Activated naive CD4-positive, alpha-beta T cell treated with anti-CD3 and anti-CD28 coated beads, Interleukin-2, amount 50 U/mL, for 24 hours (primary cell): ENCODE measurements at regions not wholly inside any gene's neighbourhood (a gene's known extent, or its start where the extent isn't known, plus 50 kb on each side); places are given as distances from the start of the nearest gene placed in this dataset.

Source experiments
- H3K27ac Mint-ChIP-seq: one replicate; pipeline ENCODE4 v1.8.0; 2021; ENCODE audit warnings: mild to moderate bottlenecking, mixed read lengths
- H3K27me3 Mint-ChIP-seq: one replicate; pipeline ENCODE4 v1.8.0; 2021; ENCODE audit warnings: mixed read lengths
- H3K36me3 Mint-ChIP-seq: one replicate; pipeline ENCODE4 v1.8.0; 2021; ENCODE audit warnings: mixed read lengths
- H3K4me1 Mint-ChIP-seq: one replicate; pipeline ENCODE4 v1.8.0; 2021; ENCODE audit warnings: mixed read lengths
- H3K4me3 Mint-ChIP-seq: one replicate; pipeline ENCODE4 v1.8.0; 2021; ENCODE audit warnings: mild to moderate bottlenecking, mixed read lengths
- H3K9me3 Mint-ChIP-seq: one replicate; pipeline ENCODE4 v1.8.0; 2021; ENCODE audit warnings: mixed read lengths

DNA sequence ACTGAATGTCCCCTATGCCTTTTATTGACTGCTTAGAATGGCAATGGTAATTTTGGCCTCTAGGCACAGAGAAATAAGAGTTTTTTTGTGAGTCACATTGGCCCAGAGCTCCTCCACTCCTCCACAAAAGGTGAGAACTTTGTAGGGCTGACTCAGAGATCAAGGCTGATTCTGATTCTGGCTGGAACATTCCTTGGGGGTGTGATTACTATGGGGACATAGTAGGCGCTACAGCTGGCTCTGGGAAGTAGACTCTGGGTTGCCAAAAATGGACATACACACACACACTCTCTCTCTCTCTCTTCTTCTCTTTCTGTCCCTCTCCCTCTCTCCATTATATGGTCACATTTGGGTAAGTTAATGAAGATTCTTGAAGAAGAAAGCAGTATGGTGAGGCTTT, 174.6 kb upstream of the DDHD1 start:
- H3K4me3 Mint-ChIP-seq = no peak overlapping the region
- no peaks in the 10 kb centered on the region for H3K27me3 Mint-ChIP-seq
- H3K36me3 Mint-ChIP-seq = no peaks in the 10 kb centered on the region
- no peak overlapping the region for H3K27ac Mint-ChIP-seq
- no peaks in the 10 kb centered on the region for H3K9me3 Mint-ChIP-seq
- H3K4me1 Mint-ChIP-seq = no peaks in the 10 kb centered on the region

DNA sequence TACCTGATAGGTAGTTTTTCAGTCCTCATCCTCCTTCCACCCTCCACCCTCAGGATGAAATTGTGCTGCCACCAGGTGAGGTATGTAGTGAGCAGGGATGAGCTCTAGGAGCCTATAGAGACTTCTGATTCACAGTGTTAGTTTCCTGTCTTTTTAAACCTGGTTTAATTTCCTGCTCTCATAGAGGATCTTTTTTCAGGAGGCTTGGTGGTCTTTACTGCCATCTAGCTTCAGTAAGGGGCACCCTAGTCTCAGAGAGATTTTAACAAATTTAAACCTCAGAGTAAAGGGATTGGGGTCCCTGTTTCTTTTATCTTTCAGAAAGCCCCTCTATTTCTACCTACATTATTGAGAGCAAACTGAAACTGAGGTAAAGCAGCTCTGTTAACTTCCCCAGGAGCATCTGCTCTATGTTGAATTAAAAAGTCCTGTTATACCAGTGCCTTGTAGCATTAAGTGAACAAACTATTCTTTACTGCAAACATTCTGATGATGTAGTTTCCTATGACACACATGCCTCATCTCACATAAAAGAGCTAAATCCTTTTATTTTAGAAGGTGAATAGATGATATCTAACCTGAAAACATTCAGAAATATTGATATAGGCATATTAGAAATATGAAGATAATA, 172.2 kb upstream of the DDHD1 start:
- Mint-ChIP-seq H3K4me1 (no peaks in the 10 kb centered on the region), H3K4me3 (no peak overlapping the region), H3K36me3 (no peaks in the 10 kb centered on the region), H3K9me3 (no peaks in the 10 kb centered on the region), H3K27ac (no peak overlapping the region), H3K27me3 (no peaks in the 10 kb centered on the region)

DNA sequence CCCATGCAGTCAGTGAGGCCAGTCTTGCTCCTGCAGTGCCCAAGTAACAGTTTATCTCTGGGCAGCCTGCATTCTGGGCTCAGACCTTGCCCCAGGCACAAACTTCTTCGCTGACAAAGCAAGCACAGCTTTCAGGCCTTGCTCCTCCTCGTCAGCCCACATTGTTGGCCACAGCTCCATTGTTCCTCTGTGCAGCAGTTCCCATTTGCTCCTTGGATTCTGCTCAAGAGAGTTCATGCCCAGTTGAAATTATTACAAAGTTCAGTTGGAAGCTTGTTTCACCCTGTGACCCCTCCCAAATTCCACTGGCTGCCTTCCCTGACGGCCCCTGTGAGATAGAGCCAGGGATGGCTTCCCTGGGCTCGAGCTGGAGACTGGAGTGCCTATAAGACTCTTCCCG, 163.4 kb upstream of the DDHD1 start:
- Mint-ChIP-seq H3K27ac (no peak overlapping the region), H3K4me1 (no peaks in the 10 kb centered on the region), H3K36me3 (peaks cover 19% of the 10 kb centered on the region), H3K27me3 (no peaks in the 10 kb centered on the region), H3K9me3 (peaks cover 5% of the 10 kb centered on the region), H3K4me3 (no peak overlapping the region)

DNA sequence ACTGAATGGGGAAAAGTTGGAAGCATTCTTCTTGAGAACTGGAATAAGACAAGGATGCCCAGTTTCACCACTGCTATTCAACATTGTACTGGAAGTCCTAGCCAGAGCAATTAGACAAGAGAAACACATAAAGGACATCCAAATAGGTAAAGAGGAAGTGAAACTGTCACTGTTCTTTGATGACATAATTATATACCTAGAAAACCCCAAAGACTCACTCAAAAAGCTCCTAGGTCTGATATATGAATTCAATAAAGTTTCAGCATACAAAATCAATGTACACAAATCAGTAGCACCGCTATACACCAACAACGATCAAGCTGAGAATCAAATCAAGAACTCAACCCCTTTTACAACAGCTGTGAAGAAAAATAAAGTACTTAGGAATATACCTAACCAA, 157.3 kb upstream of the DDHD1 start:
- Mint-ChIP-seq H3K27me3 (no peaks in the 10 kb centered on the region), H3K4me3 (no peak overlapping the region), H3K36me3 (peaks cover 11% of the 10 kb centered on the region), H3K4me1 (peaks cover 5% of the 10 kb centered on the region), H3K9me3 (peaks cover 5% of the 10 kb centered on the region), H3K27ac (no peak overlapping the region)

DNA sequence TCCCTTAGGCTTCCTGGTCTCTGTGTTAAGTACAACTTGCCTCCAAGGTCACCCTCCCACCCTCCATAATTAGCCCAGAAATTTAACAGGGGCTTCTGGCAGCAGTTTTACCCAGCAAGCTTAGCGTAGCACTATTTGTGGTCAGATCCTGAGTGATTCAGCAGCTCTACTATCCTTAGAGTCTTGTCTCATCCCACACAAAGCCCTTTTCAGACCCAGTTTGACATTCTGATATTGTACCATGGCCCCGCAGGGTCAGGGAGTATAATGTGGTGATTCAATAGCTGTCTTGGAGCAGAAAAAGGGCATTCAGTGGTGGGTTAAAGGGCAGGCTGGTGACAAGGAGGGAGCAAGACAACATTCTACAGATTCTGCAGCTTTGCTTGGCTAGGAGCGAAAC, 153.8 kb upstream of the DDHD1 start:
- H3K9me3 Mint-ChIP-seq = no peaks in the 10 kb centered on the region
- peaks cover 5% of the 10 kb centered on the region for H3K4me1 Mint-ChIP-seq
- no peak overlapping the region for H3K27ac Mint-ChIP-seq
- no peaks in the 10 kb centered on the region for H3K36me3 Mint-ChIP-seq
- no peak overlapping the region for H3K4me3 Mint-ChIP-seq
- H3K27me3 Mint-ChIP-seq = no peaks in the 10 kb centered on the region

DNA sequence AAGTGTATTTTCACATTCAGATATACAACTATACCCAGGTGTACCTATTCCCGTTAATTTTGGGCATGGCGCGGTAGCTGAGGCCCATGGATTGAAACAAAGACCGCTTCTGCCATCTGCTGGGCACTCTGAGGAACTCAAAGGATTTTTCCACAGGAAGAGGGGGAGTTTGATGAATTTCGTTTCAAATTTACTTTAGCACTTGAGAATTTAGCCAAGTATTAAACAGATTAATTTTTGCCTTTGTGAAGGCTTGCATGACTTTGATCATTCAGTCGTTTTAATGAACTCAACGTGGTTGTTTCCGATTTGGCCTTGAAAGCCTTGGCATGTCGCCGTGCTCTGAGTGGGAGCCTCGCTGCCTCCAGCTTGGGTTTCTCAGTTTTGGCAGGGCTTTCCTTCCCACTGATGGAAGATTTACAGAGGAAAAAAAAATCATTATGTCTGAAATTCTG, 153.2 kb upstream of the DDHD1 start:
- Mint-ChIP-seq H3K9me3 (no peaks in the 10 kb centered on the region), H3K27ac (no peak overlapping the region), H3K4me3 (peak overlapping the region; percentile 56), H3K4me1 (peaks cover 5% of the 10 kb centered on the region), H3K36me3 (no peaks in the 10 kb centered on the region), H3K27me3 (no peaks in the 10 kb centered on the region)

DNA sequence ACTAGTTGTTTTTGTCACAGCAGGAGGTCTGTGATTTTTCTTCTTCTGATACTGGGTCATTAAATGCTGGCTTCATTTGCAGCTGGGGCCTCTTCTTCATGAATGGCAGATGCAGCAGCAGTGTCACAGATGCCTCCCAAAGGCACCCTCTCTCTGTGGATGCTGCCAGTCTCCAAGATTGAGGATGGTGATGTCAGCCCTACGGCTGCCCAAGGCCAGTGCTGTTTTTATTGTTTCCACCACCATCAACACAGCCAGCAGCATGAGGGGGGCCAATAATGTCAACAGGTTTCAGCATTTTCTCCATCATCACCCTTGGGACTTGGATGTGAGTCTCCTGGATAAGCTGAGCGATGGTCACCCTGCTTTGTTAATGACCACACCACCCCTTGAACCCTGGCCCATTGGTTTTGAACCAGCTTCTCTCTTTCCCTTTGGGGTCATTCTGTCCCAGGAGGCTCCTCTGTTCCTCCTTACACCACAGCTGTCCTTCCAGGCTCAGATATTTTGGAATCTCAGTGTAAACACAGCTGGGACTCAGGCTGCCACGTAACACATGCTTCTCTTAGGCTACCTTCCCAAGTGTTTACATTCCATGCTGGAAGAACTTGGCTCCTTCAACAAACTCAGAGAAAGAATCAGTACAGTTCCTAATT, 151.7 kb upstream of the DDHD1 start:
- no peaks in the 10 kb centered on the region for H3K36me3 Mint-ChIP-seq
- H3K27ac Mint-ChIP-seq = no peak overlapping the region
- no peaks in the 10 kb centered on the region for H3K27me3 Mint-ChIP-seq
- peaks cover 5% of the 10 kb centered on the region for H3K4me1 Mint-ChIP-seq
- H3K4me3 Mint-ChIP-seq = no peak overlapping the region
- H3K9me3 Mint-ChIP-seq = no peaks in the 10 kb centered on the region

DNA sequence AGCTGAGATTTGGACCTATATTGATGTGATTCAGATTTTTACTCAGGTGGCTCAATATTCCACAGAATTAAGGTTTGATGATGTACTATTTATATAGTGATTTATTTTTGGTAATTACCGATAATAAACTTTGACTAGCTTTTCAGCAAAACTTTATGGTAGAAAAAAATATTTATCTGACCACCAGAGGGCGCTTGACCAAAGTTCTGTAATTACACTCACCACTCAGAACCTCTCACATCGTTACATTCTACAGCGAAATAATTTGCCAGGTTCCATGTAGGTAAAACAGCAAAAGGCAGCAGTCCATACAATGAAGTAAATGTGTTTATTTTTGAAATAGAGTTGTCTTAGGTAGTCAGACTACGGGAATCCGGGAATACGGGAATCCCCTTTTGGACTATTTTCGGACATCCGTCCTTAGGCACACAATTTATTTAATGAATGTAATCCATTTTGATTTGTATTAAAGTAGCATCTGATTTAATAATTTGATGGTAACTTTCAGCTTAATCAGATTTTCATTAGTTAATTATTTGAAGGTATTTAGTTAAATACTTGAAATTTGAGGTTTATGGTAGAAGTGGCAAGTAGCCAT, 143.0 kb upstream of the DDHD1 start:
- Mint-ChIP-seq H3K9me3 (no peaks in the 10 kb centered on the region), H3K4me3 (no peak overlapping the region), H3K36me3 (no peaks in the 10 kb centered on the region), H3K27ac (no peak overlapping the region), H3K27me3 (no peaks in the 10 kb centered on the region), H3K4me1 (no peaks in the 10 kb centered on the region)

DNA sequence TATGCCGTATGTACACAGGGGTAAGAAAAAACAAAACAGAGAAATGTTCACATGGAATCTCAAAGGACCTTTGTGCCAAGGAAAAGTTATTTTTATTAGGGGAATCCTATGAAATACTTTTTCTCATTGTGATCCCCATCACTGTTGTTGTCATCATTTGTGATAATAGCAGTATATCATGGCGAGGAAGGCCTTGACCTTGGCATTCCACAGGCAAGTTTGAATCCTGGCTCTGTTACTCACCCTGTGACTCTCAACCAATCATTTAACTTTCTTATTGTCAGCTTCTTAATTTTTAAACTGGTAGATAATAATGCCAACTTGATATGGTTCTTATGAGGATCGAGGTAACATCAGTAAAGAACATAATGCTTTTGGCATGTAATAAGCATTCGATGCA, 142.2 kb upstream of the DDHD1 start:
- no peaks in the 10 kb centered on the region for H3K4me1 Mint-ChIP-seq
- H3K9me3 Mint-ChIP-seq = no peaks in the 10 kb centered on the region
- H3K27me3 Mint-ChIP-seq = no peaks in the 10 kb centered on the region
- H3K27ac Mint-ChIP-seq = no peak overlapping the region
- H3K36me3 Mint-ChIP-seq = no peaks in the 10 kb centered on the region
- no peak overlapping the region for H3K4me3 Mint-ChIP-seq

DNA sequence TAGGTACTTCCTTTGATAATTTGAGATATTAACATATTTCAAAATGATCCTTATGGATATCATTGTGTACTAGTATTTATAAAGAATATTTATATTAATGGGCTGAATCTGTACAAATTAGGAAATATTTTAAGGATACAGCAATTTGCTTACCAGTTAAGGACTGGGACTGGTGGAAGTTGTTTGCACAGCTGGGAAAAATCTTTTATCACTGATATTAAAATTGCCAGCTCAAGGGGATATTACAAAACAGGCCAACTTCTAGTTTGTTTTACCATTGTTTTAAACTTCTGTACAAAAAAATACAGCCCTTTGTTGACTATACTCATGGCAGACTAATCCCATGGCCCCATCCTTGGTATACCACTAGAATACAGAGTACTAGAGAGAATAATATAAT, 133.2 kb upstream of the DDHD1 start:
- Mint-ChIP-seq H3K4me3 (no peak overlapping the region), H3K9me3 (no peaks in the 10 kb centered on the region)

DNA sequence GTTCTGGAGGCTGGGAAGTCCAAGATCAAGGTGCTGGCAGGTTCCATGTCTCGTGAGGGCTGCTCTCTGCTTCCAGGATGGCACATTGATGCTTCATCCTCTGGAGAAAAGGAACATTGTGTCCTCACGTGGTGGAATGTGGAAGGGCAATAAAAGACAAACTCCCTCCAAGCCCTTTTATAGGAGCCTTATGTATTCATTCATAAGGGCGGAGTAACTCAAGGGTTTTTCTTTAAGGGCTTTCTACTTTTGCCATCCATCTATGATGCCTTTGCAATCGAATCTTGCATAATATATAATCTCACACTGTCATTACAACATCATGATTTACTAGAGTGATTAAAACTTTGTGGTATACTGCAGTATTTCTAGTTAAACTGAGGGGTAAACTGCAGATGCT, 132.7 kb upstream of the DDHD1 start:
- Mint-ChIP-seq H3K36me3 (peaks cover under 1% of the 10 kb centered on the region), H3K27ac (no peak overlapping the region), H3K27me3 (no peaks in the 10 kb centered on the region), H3K9me3 (no peaks in the 10 kb centered on the region), H3K4me1 (no peaks in the 10 kb centered on the region), H3K4me3 (no peak overlapping the region)

More for the DNA sequence above, 133.2 kb upstream of the DDHD1 start:
- H3K27ac Mint-ChIP-seq = no peak overlapping the region
- H3K27me3 Mint-ChIP-seq = no peaks in the 10 kb centered on the region
- no peaks in the 10 kb centered on the region for H3K4me1 Mint-ChIP-seq
- H3K36me3 Mint-ChIP-seq = no peaks in the 10 kb centered on the region

DNA sequence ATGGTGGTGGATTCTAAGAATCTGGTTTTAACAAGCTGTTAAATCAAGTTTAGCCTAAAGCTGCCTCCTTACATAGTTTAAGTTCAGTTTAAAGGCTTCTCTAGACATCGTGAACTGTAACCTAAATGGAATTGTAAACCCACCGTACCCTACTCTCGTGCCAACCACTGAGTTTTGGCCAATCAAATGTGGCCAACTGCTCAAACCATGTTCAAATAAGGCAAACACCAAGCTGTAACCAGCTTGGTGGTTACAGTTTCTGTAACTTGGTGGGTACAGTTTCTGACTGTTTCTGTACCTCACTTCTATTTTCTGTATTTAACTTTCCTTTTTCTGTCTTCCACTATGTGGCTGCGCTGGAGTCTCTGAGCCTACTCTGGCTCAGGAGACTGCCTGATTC, 131.9 kb upstream of the DDHD1 start:
- H3K4me1 Mint-ChIP-seq = no peaks in the 10 kb centered on the region

DNA sequence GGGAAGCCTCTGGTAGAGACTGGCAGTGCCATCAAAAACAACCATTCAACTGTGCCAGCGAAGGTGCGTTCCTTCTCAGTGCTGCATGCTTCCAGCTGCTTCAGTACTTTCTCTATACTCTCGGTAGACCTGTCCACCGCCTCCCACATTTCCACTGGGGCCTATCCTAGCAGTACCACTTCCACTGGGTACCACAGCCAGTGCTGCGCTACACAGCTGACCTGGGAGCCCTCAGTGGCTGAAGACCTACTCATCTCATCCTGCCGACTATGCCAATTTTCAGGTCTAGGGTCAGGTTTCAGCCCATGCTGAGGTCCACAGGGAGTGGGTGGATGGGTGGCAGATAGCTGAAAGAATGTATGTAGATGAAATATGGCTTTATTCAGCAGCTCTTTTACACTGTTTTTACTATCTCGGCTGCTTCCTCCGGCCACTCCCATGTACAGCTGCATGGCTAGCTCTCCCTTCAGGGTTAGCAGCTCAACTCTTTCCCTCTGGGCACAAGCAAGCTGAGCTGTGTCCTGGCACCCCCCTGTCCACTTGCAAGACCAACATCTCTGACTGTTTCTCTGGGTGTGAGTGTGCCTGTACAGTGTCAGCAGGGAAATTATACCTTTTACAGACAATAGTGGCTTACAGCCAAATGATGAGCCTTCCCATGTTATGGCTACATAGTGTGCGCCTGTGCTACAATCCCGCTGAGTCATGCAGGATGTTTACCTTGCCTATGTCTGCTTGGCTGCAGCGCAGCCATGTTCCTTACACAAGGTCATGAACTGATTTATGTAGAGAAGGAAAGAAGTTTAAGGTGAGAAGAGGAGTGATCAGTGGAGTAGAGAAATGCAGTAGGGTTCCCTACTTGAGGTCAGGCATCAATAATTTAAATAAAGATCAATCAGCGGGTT, 125.7 kb upstream of the DDHD1 start:
- Mint-ChIP-seq H3K27ac (no peak overlapping the region), H3K4me3 (no peak overlapping the region), H3K27me3 (no peaks in the 10 kb centered on the region), H3K9me3 (no peaks in the 10 kb centered on the region), H3K36me3 (peaks cover 7% of the 10 kb centered on the region), H3K4me1 (no peaks in the 10 kb centered on the region)

More for the DNA sequence above, 131.9 kb upstream of the DDHD1 start:
- peaks cover 4% of the 10 kb centered on the region for H3K36me3 Mint-ChIP-seq
- H3K9me3 Mint-ChIP-seq = no peaks in the 10 kb centered on the region
- H3K27me3 Mint-ChIP-seq = no peaks in the 10 kb centered on the region
- no peak overlapping the region for H3K4me3 Mint-ChIP-seq
- no peak overlapping the region for H3K27ac Mint-ChIP-seq

DNA sequence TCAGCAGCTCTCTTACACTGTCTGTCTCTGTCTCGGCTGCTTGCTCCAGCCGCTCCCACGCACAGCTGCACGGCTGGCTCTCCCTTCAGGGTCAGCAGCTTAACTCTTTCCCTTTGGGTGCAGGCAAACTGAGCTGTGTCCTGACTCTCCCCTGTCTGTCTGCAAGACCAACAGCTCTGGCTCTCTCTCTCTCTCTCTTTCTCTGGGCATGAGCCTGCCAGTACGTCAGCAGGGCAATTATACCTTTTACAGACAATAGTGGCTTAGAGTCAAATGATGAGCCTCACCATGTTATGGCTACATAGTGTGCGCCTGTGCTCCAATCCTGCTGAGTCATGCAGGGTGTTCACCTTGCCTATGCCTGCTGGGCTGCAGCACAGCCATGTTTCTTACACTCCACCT, 120.5 kb upstream of the DDHD1 start:
- no peaks in the 10 kb centered on the region for H3K27me3 Mint-ChIP-seq
- no peaks in the 10 kb centered on the region for H3K9me3 Mint-ChIP-seq
- H3K4me3 Mint-ChIP-seq = no peak overlapping the region
- H3K36me3 Mint-ChIP-seq = no peaks in the 10 kb centered on the region
- no peak overlapping the region for H3K27ac Mint-ChIP-seq
- peaks cover 6% of the 10 kb centered on the region for H3K4me1 Mint-ChIP-seq

DNA sequence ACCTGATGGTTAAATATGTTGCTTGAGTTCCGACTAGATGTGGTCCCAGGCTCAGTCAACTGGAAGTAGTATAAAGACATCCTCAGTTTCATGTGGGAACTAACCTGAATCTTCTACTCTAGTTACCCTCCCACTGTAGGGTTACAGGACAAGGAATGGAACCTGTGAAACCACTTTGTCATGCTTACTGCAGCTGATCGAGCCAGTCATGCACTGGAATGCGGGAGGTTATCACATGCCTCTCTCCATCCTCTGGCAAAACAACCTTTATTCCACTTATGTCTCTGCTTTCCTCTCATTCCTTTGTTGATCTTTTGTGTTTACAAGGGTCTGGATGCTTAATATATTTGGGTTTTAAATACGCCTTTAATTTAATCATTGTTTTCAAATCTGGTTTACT, 111.9 kb upstream of the DDHD1 start:
- Mint-ChIP-seq H3K9me3 (peaks cover 20% of the 10 kb centered on the region), H3K4me3 (no peak overlapping the region)

DNA sequence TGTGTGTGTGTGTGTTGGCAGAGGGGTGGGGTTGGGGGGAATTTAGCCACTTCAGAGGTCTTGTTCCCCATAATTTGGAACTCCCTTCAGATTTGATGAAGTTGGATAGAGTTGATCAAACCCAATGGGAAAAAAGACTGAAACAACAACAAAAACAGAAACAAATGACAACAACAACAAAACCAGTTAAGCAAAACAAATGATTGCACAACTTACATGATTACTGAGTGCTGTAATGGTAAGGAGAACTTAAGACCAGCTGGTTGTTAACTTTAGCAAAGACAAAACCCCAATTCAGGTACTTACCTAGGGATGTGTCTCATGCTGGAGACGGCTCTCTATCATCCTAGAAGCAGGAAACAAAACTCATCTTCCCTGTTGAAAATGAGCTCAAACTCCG, 107.8 kb upstream of the DDHD1 start:
- no peak overlapping the region for H3K27ac Mint-ChIP-seq
- H3K4me1 Mint-ChIP-seq = no peaks in the 10 kb centered on the region
- no peaks in the 10 kb centered on the region for H3K27me3 Mint-ChIP-seq
- H3K36me3 Mint-ChIP-seq = peaks cover 2% of the 10 kb centered on the region
- H3K9me3 Mint-ChIP-seq = peaks cover 20% of the 10 kb centered on the region
- no peak overlapping the region for H3K4me3 Mint-ChIP-seq

More for the DNA sequence above, 111.9 kb upstream of the DDHD1 start:
- H3K27me3 Mint-ChIP-seq = no peaks in the 10 kb centered on the region
- no peak overlapping the region for H3K27ac Mint-ChIP-seq
- peaks cover 3% of the 10 kb centered on the region for H3K36me3 Mint-ChIP-seq
- no peaks in the 10 kb centered on the region for H3K4me1 Mint-ChIP-seq
